ENCODE measurements at regions not wholly inside any gene's neighbourhood (a gene's known extent, or its start where the extent isn't known, plus 50 kb on each side); places are given as distances from the start of the nearest gene placed in this dataset.

DNA sequence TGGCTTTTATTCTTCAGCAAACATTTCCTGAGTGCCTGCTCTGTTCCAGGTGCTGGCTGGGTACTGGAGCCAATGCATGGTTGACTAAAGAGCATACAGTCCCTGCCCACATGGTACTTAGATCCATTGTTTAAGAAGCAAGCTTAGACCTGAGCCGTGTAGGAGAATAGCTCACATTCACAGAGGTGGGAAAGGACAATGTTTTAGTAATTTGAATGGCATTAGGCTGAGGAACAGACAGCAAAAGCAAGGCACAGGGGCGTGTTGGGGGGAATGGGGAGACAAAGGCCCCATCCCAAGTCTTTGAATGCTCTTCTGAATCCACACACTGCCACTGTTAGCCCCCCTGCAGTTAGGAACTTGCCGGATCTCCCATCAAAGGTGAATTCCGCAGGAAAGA lies 388.2 kb upstream of the RGMA start:
- no peak overlapping the region for H3K4me3 ChIP-seq
- H3K4me1 ChIP-seq: no peaks in the 10 kb centered on the region
- intact Hi-C loops (cut with DNase I; ENCODE audit: low total_unique reads) (no loop called here), in situ Hi-C loops (cut with MboI; ENCODE audit: low pct_ligation_motif_present in 1 of 4, low pct_unique_long_range_greater_than_20kb in 1 of 4, low sequenced_read_pairs in 3 of 4) (no loop called here)
- H3K27ac ChIP-seq: no peak overlapping the region
- WGBS, 2 donors (ENCODE audit: low coverage in 1 of 2): 72 to 75% methylated on average over 4 of the region's 4 CpGs
- DNase-seq: no peak
- no peak for TF ChIP-seq EP300 (IDR thresholded peaks at IDR 0.05; ENCODE audit: low read depth)
- no peaks in the 10 kb centered on the region for H3K9me3 ChIP-seq
- no peaks in the 10 kb centered on the region for H3K27me3 ChIP-seq
- no peaks in the 10 kb centered on the region for H3K36me3 ChIP-seq

DNA sequence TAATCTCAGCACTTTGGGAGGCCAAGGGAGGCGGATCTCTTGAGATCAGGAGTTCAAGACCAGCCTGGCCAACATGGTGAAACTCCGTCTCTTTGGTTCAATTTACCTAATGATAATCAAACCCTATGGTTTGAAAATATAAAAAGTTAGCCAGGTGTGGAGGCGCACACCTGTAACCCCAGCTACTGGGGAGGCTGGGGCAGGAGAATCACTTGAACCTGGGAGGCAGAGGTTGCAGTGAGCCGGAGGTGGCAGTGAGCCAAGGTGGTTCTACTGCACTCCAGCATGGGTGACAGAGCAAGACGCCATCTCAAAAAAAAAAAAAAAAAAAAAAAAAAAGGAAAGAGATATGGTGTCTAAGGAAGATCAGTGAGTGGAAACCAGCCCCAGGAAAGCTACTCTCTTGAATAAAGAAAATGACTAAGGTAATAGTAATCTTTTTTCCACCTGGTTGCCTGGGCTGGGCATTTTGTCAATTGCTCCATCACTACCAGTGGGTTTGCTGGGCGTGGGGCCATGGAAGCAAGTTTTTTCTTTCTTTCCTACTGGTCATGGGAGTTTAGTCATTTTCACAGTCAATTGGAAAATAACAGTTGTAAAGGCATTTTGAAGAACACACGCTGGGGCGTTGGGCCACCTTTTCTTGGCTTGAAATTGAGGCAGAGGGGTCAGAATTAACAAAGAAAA lies 387.6 kb upstream of the RGMA start:
- TF ChIP-seq POLR2AphosphoS5 (IDR thresholded peaks at IDR 0.05) (no peak), CTCF (IDR thresholded peaks at IDR 0.05) (no peak), POLR2A (IDR thresholded peaks at IDR 0.05) (no peak), EP300 (IDR thresholded peaks at IDR 0.05; ENCODE audit: low read depth) (no peak)
- DNase-seq: no peak
- H3K9me3 ChIP-seq: no peaks in the 10 kb centered on the region
- no peak overlapping the region for H3K27ac ChIP-seq
- no peak overlapping the region for H3K4me3 ChIP-seq
- H3K36me3 ChIP-seq: no peaks in the 10 kb centered on the region
- H3K27me3 ChIP-seq: no peaks in the 10 kb centered on the region
- in situ Hi-C loops (cut with MboI; ENCODE audit: low pct_ligation_motif_present in 1 of 4, low pct_unique_long_range_greater_than_20kb in 1 of 4, low sequenced_read_pairs in 3 of 4): no loop called here
- 88 to 93% methylated on average over 3 to 8 of the region's 8 CpGs for WGBS, 2 donors (ENCODE audit: low coverage in 1 of 2)
- no peaks in the 10 kb centered on the region for H3K4me1 ChIP-seq
- intact Hi-C loops (cut with DNase I; ENCODE audit: low total_unique reads): no loop called here

- in situ Hi-C loops (cut with MboI; ENCODE audit: low pct_ligation_motif_present in 1 of 4, low pct_unique_long_range_greater_than_20kb in 1 of 4, low sequenced_read_pairs in 3 of 4): no loop called here
- Histone ChIP-seq H3K27ac (no peak overlapping the region), H3K4me1 (no peaks in the 10 kb centered on the region), H3K36me3 (no peaks in the 10 kb centered on the region), H3K27me3 (no peaks in the 10 kb centered on the region), H3K4me3 (no peak overlapping the region), H3K9me3 (no peaks in the 10 kb centered on the region)
- WGBS, 2 donors (ENCODE audit: low coverage in 1 of 2): 50 to 58% methylated on average over 5 to 9 of the region's 9 CpGs
- DNase-seq: no peak
- no peak for TF ChIP-seq CTCF (IDR thresholded peaks at IDR 0.05)
- no peak for TF ChIP-seq EP300 (IDR thresholded peaks at IDR 0.05; ENCODE audit: low read depth)
- TF ChIP-seq POLR2A (IDR thresholded peaks at IDR 0.05): no peak
- no peak for TF ChIP-seq POLR2AphosphoS5 (IDR thresholded peaks at IDR 0.05)
- intact Hi-C loops (cut with DNase I; ENCODE audit: low total_unique reads): no loop called here
Measured at GRCh38 chr15:93474728-93475127, 385.7 kb upstream of the RGMA start.

DNA sequence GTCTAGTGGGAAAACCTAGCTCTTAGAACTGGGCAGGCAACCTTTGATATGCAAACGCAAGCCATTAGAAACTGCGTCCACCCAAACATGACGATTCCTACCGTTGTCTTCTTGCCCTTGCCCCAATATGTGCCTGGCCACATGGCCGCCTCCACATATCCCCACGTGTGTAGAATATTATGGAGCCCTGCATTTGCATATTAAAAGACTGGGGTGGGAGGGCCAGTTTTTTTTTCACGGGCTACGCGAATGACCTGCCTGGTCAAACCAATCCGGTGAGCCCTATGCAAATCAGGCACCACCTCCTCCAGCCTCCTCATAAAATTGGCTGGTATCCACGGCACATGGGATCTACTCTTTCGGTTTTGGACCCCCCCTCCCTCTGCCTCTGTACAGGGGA lies 381.0 kb upstream of the RGMA start:
- intact Hi-C loops (cut with DNase I; ENCODE audit: low total_unique reads) (no loop called here), in situ Hi-C loops (cut with MboI; ENCODE audit: low pct_ligation_motif_present in 1 of 4, low pct_unique_long_range_greater_than_20kb in 1 of 4, low sequenced_read_pairs in 3 of 4) (no loop called here)
- H3K4me1 ChIP-seq: no peaks in the 10 kb centered on the region
- no peak for TF ChIP-seq CTCF (IDR thresholded peaks at IDR 0.05)
- TF ChIP-seq EP300 (IDR thresholded peaks at IDR 0.05; ENCODE audit: low read depth): no peak
- TF ChIP-seq POLR2A (IDR thresholded peaks at IDR 0.05): no peak
- no peak for TF ChIP-seq POLR2AphosphoS5 (IDR thresholded peaks at IDR 0.05)
- H3K27ac ChIP-seq: no peak overlapping the region
- no peak overlapping the region for H3K4me3 ChIP-seq
- 66 to 85% methylated on average over 8 to 12 of the region's 12 CpGs for WGBS, 2 donors (ENCODE audit: low coverage in 1 of 2)
- no peak for DNase-seq
- H3K9me3 ChIP-seq: no peaks in the 10 kb centered on the region
- no peaks in the 10 kb centered on the region for H3K27me3 ChIP-seq
- H3K36me3 ChIP-seq: no peaks in the 10 kb centered on the region

- in situ Hi-C loops (cut with MboI; ENCODE audit: low pct_ligation_motif_present in 1 of 4, low pct_unique_long_range_greater_than_20kb in 1 of 4, low sequenced_read_pairs in 3 of 4): no loop called here
- TF ChIP-seq EP300 (IDR thresholded peaks at IDR 0.05; ENCODE audit: low read depth) (no peak), POLR2AphosphoS5 (IDR thresholded peaks at IDR 0.05) (peak in 2 of 3 donors; percentile 6 to 7)
- WGBS, 2 donors (ENCODE audit: low coverage in 1 of 2): 17 to 22% methylated on average over 2 to 3 of the region's 3 CpGs
Measured at GRCh38 chr15:93467337-93467736, 378.3 kb upstream of the RGMA start.

More at GRCh38 chr15:93467337-93467736, 378.3 kb upstream of the RGMA start:
- H3K4me3 ChIP-seq: no peak overlapping the region
- peak; percentile 20 for DNase-seq
- intact Hi-C loops (cut with DNase I; ENCODE audit: low total_unique reads): no loop called here
- no peaks in the 10 kb centered on the region for H3K9me3 ChIP-seq
- no peaks in the 10 kb centered on the region for H3K36me3 ChIP-seq
- H3K27ac ChIP-seq: no peak overlapping the region
- no peaks in the 10 kb centered on the region for H3K4me1 ChIP-seq
- no peaks in the 10 kb centered on the region for H3K27me3 ChIP-seq
